Left lobe of liver (tissue), 2 donors: ENCODE measurements at regions not wholly inside any gene's neighbourhood (a gene's known extent, or its start where the extent isn't known, plus 50 kb on each side); places are given as distances from the start of the nearest gene placed in this dataset.
"Not testable (repeated sequence)": the region's sequence is repeated elsewhere in the genome, so short reads cannot be mapped to it uniquely, and the experiment has no call there.

Experiments
- ATAC-seq: fragments of 200-7000 bp; cut with Tn5 transposase; one replicate; pipeline ENCODE4 v1.9.1; 2020; ENCODE audit warnings: mild to moderate bottlenecking, moderate library complexity
- DNase-seq: peaks from one replicate; pipeline ENCODE4 v3.0.0-alpha.2; 2020; ENCODE audit warnings: low spot score
- donor health status: DM: no; HTN: no; CAD: no; lungs with moderate emphysema.
- donor health status: DM: no; HTN: yes; CAD: no.

DNA sequence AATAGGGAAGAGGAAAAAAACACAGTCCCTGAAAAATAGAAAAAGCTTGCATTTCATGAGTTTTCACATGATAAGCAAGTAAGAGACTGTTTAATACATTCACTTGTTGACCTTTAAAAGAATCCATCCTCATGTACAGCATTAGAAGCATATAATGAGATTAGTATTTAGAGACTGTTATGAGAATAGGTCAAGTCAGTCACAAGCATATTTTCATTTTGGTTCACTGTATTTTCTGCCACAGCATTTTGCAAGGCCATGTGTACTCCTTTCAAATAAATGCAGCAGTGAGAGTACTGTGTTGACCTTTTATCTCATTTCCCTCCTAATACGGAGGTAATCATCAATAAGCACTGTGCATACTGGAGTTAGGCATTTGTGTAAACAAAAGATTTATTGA, 162.2 kb upstream of the SETMAR start:
- ATAC-seq (no peak), DNase-seq (no peak)

DNA sequence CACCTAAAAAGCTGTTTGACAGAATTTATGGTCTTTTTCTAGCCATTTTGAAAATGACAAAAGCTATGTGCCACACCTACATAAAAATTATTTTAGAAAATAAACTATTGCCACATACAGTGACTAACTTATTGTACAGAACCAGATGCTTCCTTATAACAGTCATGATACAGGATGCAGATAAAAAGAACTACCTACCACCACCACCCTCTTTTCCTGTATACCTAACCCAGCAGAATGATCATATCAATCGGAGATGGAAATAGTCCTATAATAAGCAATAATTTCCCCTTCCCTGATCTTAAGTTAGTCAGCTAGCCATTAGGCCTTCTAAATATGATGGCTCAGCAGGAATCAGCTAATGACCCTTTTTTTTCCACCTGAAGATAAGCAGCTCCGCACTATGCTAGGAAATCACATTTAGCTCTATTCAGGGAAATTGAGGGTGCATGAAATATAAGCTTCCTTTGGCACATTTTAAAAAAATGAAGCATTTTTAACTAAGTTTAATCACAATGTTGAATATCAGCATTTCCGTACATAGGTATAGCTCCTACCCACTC, 155.5 kb upstream of the SETMAR start:
- ATAC-seq (no peak), DNase-seq (no peak)

DNA sequence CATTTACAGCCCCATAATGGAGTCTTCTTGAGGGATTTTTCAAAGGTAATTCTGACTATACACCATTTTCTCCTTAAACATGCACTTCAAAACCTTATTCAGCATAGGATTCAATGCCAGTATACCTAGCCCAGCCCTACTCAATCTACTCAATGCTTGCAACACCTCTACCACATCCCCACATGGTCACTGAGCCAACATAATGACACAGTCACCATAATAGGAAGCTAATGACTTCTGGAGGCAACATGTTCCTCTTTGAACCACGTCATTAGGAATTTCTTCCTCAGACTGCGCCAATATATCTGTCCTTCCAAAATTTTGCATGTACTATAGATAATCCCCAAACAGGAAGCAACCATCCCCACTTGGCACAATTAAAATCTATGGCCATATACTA, 153.9 kb upstream of the SETMAR start:
- DNase-seq = no peak
- no peak for ATAC-seq

DNA sequence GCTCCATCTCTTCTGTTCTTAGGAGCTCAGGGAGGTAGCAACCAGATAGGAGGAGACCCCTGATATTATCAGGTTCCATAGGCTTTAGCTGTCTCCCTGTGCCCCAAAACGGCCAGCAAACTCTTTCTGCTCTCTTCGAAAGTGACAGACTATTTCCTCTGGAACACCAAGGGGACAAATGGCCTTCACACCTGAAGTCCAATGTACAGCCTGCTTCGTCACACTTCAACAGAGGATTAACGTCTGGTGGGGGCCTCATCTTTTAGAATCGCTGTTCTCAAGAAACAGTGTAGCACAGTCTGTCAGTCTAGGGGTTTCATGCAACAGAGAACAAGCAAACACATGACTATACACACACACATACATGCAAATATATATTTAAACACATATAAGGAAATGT, 152.4 kb upstream of the SETMAR start:
- DNase-seq (no peak), ATAC-seq (no peak)

DNA sequence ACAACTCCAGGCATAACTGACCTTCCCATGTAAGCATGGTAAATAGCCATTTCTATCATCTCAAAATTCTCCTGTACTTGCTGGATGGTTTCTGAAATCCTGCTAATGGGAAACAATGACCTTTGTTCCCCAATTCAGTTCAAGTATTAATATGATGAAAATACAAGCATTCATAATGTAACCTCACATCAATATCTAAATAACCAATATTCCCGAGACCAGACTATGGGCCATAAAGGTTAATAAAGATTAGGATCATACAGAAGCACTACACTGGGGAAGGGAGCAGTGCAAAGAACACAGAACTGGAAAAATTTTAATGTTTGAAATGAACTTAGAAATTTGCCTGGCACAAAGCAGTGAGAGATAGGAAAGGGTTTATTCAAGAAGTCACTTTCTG, 151.3 kb upstream of the SETMAR start:
- ATAC-seq = no peak
- no peak for DNase-seq

DNA sequence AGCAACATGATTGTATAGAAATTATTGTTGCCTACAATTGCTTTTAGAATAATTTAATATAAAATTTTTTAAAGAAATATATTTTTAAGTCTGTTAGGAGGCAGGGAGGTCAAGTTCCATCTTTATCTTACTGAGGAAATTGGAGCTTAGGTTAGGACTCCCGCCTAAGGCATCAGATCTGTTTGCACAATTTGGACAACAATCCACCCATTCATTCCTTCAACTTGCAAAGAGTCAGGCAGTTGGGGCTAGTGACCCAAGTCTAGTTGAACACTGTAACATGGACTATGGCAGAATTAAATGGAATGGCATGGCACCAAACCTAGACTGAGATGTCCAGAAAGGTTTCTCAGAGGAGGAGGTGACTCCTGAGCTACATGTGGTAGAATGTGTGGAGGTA, 149.4 kb upstream of the SETMAR start:
- no peak for DNase-seq
- ATAC-seq = no peak

DNA sequence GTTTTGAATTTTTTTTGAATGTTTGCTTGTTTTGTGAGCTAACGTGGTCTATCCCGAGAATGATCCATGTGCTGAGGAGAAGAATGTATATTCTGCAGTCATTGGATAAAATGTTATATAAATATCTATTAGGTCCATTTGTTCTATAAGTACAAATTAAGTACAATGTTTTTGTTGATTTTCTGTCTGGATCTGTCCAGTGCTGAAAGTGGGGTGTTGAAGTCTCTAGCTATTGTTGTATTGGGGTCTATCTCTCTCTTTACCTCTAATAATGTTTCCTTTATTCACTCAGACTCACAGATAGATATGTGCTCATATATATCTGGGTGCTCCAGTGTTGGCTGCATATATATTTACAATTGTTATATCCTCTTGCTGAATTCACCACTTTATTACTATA, 144.8 kb upstream of the SETMAR start:
- ATAC-seq (no peak), DNase-seq (no peak)

DNA sequence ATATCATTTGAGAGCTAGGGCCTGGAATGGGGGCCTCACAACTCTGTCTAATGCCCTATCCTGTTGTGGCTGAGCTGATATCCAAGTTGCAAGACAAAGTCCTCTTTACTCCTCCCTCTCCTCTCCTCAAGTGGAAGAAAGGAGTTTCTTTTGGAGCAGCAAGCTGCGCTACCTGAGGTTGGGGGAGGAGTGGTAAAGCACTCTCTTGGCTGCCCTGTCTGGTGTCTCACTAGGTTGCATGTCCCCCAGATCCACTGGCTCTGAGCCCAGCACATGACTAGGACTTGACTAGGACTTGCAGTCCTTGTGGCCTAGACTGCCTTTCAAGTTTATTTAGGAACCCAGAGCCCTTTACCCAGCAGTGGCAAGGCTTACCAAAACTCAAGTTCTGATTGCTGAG, 141.1 kb upstream of the SETMAR start:
- ATAC-seq (no peak), DNase-seq (no peak)

DNA sequence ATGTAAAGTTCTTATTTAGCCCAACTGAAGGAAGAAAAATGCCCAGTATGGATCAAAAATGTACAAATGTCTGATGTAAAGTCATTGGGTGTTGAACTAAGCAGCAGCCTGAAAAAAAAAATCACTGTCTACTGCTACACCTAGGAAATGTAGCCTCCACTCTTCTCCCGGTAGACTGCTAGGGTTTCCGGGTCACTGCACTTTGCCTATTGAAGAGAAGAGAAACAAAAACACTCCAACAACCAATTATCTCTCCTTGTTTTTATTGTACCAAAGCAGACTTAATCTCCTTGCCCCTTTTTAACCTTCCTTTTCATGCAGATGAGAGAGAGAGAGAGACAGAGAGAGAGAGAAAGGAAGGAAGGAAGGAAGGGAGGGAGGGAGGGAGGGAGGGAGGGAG, 140.2 kb upstream of the SETMAR start:
- no peak for ATAC-seq
- no peak for DNase-seq

DNA sequence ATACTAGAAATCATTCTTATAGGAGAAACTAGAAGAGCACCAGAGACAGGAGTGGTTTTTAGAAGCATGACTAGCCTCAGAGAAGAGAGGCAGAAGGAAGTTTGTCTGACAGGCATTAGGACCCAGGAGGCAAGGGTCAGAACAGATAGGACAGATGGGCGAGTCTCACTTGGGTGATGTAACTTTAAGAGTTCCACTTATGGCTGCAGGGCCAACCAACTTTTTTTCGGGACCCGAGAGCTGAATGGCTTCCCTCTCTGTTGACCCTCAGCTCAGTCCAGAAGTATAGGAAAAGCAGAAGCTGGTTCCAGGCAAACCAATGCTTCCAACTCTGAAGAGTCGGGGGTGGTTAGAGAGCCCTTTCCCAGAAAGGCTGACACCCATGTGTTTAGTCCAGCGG, 136.6 kb upstream of the SETMAR start:
- ATAC-seq (no peak), DNase-seq (no peak)

DNA sequence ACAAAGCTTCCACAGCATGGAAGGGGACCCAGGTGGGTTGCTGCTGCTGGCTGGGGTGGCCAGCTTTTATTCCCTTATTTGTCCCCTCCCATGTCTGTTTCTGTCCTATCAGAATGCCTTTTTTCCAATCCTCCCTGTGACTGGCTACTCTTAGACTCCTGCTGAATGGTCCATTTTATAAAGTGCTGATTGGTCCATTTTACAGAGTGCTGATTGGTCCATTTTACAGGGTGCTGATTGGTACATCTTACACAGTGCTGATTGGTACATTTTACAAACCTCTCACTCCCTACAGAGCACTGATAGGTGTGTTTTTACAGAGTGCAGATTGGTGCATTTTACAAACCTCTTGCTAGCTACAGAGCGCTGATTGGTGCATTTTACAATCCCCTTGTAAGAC, 135.9 kb upstream of the SETMAR start:
- DNase-seq, ATAC-seq: not testable (repeated sequence)

DNA sequence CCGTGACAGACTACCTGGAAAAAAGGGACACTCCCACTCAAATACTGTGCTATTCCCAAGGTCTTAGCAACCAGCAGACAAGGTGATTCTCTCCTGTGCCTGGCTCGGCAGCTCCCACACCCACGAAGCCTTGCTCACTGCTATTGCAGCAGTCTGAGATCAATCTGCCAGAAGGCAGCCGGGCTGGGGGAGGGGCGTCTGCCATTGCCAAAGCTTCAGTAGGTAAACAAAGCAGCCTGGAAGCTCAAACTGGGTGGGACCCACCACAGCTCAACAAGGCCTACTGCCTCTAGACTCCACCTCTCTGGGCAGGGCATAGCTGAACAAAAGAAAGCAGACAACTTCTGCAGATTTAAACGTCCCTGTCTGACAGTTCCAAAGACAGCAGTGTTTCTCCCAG, 128.4 kb upstream of the SETMAR start:
- DNase-seq (no peak), ATAC-seq (no peak)

DNA sequence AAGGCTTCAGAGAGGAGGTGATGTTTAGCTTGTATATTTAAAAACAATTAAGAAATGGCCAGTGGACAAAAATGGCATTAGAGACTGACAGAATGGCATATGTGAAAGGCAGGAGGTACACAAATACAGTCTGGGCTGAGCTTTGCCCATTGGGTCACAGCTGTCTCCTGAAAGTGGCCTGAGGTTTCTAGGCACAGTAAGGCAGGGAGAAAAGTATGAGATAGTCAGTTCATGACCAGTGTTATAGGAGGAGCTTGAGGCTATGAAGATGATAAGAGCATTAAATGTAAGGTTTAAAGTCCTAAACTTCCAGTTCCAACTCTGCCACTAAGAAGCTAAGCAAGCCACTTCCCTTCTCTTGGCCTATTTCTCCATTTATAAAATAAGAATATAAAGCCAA, 111.2 kb upstream of the SETMAR start:
- DNase-seq = no peak

DNA sequence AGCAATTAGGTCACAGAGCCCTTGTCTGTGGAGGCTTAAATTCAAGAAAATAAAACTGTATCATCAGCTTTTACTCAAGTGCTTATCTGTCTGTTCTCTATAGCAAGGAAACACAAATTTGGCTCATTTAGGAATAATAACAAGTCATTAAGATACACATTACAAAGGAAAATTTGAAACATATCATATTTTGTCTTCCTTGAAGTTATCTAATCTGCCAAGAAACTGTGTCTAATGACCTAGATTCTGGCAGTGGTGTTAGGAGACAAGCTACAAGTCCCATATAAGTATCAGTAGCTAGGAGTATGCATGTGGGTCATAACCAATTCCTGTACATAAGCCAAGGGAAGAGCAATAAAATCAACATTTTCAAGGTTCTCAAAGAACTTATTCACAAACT, 108.2 kb upstream of the SETMAR start:
- DNase-seq = no peak
- ATAC-seq = no peak

More for the DNA sequence above, 111.2 kb upstream of the SETMAR start:
- ATAC-seq = no peak

DNA sequence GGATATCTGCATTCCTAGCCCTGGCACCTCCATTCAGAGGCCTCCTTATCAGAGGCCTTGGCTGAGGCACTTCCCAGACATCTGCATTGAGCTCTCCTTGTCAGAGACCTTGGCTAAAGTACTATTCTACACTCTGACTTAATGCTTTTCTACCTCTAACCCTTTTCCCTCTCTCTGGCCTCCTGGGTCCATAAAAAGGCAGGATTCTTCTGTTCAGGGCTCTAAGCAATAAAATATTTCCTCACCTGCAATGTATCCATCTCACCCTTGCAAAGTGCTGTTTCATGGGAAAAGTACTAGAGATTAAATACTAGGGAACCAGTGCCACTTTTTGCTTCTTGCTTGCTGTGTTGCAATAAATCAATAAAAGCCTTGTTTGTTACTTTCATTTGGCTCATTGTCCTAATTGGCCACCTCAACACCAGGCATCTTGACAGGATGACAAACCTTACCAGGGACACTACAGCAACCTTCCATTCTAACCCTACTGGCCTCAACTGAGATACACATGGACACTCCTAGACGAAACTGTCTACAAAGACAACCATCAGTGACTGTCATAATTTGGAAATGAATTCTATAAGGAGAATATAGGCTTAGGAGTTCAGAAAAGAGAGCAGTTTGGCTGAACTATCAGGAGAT, 106.5 kb upstream of the SETMAR start:
- DNase-seq (no peak), ATAC-seq (no peak)

DNA sequence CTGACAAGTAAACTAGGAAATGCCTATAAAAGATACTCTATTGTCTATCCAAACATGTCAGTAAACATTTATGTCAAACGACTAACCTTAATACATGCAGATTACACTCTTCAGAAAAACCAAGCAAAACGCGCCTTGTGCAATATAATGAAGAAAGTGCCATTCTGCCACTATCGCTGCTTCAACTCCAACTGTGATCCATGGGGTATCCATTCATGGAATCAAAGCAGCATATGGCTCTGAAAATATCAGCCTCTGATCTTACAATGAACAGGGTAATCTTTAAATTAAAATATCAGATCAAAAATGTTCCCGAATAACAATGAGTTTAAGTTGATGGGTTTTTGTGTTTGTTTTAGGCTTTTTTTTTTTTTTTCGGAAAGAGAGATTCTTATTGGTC, 105.5 kb upstream of the SETMAR start:
- DNase-seq (no peak), ATAC-seq (no peak)

DNA sequence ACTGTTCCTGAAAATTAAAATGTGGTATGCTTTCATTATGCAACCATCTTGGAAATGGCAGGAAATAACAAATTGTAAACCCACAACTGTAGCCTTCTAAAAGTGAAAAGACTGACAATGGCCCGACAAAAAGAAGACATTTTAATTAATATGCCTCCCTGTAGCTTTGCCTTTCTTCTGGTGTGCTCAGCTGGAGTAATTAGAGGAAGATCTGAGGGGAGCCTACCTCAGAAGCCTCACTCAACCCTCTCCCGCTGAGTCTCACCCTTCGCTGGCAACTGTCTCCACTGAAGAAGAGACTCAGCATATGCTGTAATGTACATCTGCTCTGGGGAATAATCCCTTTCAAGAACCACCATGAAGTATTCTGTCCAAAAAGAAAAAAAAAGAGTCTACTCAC, 104.7 kb upstream of the SETMAR start:
- ATAC-seq = no peak
- no peak for DNase-seq

DNA sequence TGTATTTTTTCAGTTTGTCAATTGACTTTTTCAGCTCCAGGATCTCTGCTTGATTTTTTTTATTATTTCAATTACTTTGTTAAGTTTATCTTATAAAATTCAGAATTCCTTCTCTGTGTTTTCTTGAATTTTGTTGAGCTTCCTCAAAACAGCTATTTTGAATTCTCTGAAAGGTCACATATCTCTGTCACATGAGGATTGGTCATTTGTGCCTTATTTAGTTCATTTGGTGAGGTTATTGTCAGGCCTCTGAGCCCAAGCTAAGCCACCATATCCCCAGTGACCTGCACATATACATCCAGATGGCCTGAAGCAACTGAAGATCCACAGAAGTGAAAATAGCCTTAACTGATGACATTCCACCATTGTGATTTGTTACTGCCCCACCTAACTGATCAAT, 98.4 kb upstream of the SETMAR start:
- not testable (repeated sequence) for ATAC-seq, DNase-seq

DNA sequence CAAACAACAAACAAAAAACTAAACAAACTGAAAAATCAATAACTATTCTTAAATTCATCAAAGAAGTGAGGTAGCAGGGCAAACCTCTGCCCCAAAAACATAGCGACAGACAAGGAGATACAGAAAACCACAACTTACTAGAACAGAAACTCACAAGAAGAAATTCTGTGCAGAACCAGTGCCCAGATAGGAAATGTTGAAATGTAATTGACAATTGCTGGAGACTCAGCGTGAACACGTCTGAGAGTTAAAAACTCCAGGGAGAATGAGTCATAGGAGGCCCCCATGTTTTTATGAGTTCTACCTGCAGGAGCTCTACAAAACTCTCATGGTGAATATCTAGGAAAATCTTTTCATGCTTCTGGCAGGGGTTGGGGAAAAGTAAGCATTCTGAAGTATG, 95.5 kb upstream of the SETMAR start:
- DNase-seq (no peak), ATAC-seq (no peak)

DNA sequence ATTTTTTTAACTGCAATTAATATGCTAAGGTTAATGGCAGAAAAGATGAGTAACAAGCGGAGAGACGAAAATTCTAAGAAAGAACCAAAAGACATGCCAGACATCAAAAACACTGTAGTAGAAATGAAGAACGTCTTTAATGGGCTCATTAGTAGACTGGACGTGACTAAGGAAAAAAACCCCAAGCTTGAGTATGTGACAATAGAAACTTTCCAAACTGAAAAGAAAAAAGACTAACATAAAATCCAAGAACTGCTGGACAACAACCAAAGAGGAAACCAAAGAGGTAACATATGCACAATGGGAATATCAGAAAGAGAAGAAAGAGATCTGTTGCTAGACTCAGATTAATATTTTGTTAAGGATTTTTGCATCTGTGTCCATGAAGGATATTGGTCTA, 94.6 kb upstream of the SETMAR start:
- ATAC-seq (no peak), DNase-seq (no peak)

DNA sequence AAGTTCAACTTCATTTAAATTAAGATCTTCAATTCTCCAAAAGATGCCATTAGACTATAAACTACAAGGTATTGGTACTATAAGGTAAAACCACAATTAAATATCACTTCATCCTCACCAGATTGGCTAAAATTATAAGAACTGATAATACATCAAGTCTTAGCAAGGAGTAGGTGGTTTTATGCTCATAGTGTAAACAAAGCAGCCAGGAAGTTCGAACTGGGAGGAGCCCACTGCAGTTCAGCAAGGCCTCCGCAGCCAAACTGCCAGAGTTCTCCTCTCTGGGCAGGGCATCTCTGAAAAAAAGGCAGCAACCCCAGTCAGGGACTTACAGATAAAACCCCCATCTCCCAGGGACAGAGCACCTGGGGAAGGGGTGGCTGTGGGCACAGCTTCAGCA, 91.6 kb upstream of the SETMAR start:
- DNase-seq = no peak
- ATAC-seq = no peak

DNA sequence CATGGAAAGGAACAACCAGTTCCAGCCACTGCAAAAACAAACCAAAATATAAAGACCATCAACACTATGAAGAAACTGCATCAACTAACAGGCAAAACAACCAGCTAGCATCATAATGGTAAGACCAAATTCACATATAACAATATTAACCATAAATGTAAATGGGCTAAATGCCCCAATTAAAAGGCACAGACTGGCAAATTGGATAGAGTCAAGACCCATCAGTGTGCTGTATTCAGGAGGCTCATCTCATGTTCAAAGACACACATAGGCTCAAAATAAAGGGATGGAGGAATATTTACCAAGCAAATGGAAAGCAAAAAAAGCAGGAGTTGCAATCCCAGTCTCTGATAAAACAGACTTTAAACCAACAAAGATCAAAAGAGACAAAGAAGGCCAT, 89.7 kb upstream of the SETMAR start:
- DNase-seq, ATAC-seq: not testable (repeated sequence)

DNA sequence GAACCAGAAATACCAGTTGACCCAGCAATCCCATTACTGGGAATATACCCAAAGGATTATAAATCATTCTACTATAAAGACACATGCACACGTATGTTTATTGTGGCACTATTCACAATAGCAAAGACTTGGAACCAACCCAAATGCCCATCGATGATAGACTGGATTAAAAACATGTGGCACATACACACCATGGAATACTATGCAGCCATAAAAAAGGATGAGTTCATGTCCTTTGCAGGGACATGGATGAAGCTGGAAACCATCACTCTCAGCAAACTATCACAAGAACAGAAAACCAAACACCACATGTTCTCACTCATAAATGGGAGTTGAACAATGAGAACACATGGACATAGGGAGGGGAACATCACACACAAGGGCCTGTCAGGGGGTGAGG, 86.2 kb upstream of the SETMAR start:
- ATAC-seq = not testable (repeated sequence)

More for the DNA sequence above, 86.2 kb upstream of the SETMAR start:
- DNase-seq = not testable (repeated sequence)
